ENCODE measurements at regions not wholly inside any gene's neighbourhood (a gene's known extent, or its start where the extent isn't known, plus 50 kb on each side); places are given as distances from the start of the nearest gene placed in this dataset.

- Histone ChIP-seq H3K27me3 (ENCODE audit: insufficient read depth, insufficient read length) (no peaks in the 10 kb centered on the region), H3K4me1 (ENCODE audit: insufficient read depth, insufficient read length) (peaks cover under 1% of the 10 kb centered on the region), H3K9ac (ENCODE audit: insufficient read length, low read depth) (no peak overlapping the region), H3K4me3 (ENCODE audit: insufficient read length, low read depth) (no peak overlapping the region), H3K36me3 (ENCODE audit: insufficient read depth, insufficient read length, low read length) (no peaks in the 10 kb centered on the region), H3K9me3 (ENCODE audit: insufficient read depth, low read length) (0 out of 2 replicates have a peak, but pooled peaks cover 6% of the 10 kb centered on the region)
- no peak for DNase-seq (ENCODE audit: low read depth, low spot score)
- no peak for TF ChIP-seq YY1 (IDR thresholded peaks at IDR 0.05; ENCODE audit: insufficient read depth, insufficient read length)
- no peak for TF ChIP-seq SUZ12 (IDR thresholded peaks at IDR 0.05; ENCODE audit: extremely low read depth, insufficient read depth, insufficient read length)
- TF ChIP-seq ZNF274 (IDR thresholded peaks at IDR 0.05; ENCODE audit: low read depth, low read length) = no peak
These were observed 95.9 kb upstream of the TAF1B start for GRCh38 chr2:9747396-9747795.

DNA sequence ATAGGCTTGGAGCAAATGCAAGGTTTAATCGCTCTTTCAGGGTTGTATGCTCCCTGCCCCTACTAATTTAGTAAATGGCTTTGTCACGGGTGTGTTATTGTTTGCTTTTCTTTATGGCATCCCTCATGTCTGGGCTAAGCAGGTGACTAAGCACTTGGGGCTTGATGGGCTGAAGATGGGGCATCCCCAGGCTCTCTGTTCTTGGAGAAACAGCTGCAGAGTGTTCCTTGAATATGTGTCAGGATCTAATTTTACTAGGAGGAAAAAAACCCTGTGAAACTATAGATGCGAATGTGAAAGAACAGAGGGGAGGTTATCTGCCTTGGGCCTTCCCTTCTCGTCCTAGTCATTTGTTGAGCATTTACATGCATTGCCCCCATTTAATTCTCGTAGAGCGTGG lies 94.7 kb upstream of the TAF1B start:
- Histone ChIP-seq H3K9me3 (ENCODE audit: insufficient read depth, low read length) (0 out of 2 replicates have a peak, but pooled peaks cover 6% of the 10 kb centered on the region), H3K9ac (ENCODE audit: insufficient read length, low read depth) (no peak overlapping the region), H3K27me3 (ENCODE audit: insufficient read depth, insufficient read length) (no peaks in the 10 kb centered on the region), H3K4me1 (ENCODE audit: insufficient read depth, insufficient read length) (peaks cover 8% of the 10 kb centered on the region), H3K4me3 (ENCODE audit: insufficient read length, low read depth) (no peak overlapping the region), H3K36me3 (ENCODE audit: insufficient read depth, insufficient read length, low read length) (no peaks in the 10 kb centered on the region)
- no peak for TF ChIP-seq YY1 (IDR thresholded peaks at IDR 0.05; ENCODE audit: insufficient read depth, insufficient read length)
- TF ChIP-seq SUZ12 (IDR thresholded peaks at IDR 0.05; ENCODE audit: extremely low read depth, insufficient read depth, insufficient read length) = no peak
- no peak for TF ChIP-seq ZNF274 (IDR thresholded peaks at IDR 0.05; ENCODE audit: low read depth, low read length)
- no peak for DNase-seq (ENCODE audit: low read depth, low spot score)

DNA sequence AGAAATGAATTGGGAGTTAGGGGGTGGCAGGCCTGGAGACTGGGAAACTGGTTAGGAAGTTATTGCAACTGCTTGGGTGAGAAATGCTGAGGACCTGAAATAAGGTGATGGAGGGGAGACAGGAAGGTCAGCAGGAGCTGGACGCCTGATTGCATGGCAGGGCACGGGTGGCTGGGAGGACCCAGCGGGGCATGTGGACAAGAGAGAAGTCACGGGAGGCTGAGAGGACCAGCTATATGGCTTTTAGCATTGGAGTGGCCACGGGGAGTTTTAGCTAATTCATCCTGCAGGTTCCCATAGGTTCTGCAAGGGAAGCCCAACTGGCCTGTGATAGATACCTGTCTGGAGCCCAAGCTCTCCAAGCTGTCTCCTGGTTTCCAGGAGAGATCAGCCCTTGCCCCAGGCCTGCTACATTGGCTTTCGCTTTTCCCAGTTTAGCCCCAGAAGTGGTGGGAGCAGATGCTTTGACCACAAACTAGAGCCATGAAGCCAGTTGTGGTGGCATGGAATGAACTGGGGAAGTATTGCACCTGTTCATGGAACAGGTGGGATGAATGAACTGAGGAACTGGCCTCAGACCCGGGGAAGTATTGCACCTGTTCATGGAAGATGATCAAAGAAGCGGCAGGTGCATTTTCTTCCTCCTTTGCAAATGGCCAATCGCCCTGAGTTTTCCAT lies 93.6 kb upstream of the TAF1B start:
- no peaks in the 10 kb centered on the region for H3K36me3 ChIP-seq (ENCODE audit: insufficient read depth, insufficient read length, low read length)
- no peak for TF ChIP-seq ZNF274 (IDR thresholded peaks at IDR 0.05; ENCODE audit: low read depth, low read length)
- no peak for TF ChIP-seq YY1 (IDR thresholded peaks at IDR 0.05; ENCODE audit: insufficient read depth, insufficient read length)
- no peak for TF ChIP-seq SUZ12 (IDR thresholded peaks at IDR 0.05; ENCODE audit: extremely low read depth, insufficient read depth, insufficient read length)
- no peak overlapping the region for H3K4me3 ChIP-seq (ENCODE audit: insufficient read length, low read depth)
- H3K4me1 ChIP-seq (ENCODE audit: insufficient read depth, insufficient read length) = peaks cover 8% of the 10 kb centered on the region
- no peak overlapping the region for H3K9ac ChIP-seq (ENCODE audit: insufficient read length, low read depth)
- H3K9me3 ChIP-seq (ENCODE audit: insufficient read depth, low read length) = 0 out of 2 replicates have a peak, but pooled peaks cover 6% of the 10 kb centered on the region
- no peaks in the 10 kb centered on the region for H3K27me3 ChIP-seq (ENCODE audit: insufficient read depth, insufficient read length)
- no peak for DNase-seq (ENCODE audit: low read depth, low spot score)

DNA sequence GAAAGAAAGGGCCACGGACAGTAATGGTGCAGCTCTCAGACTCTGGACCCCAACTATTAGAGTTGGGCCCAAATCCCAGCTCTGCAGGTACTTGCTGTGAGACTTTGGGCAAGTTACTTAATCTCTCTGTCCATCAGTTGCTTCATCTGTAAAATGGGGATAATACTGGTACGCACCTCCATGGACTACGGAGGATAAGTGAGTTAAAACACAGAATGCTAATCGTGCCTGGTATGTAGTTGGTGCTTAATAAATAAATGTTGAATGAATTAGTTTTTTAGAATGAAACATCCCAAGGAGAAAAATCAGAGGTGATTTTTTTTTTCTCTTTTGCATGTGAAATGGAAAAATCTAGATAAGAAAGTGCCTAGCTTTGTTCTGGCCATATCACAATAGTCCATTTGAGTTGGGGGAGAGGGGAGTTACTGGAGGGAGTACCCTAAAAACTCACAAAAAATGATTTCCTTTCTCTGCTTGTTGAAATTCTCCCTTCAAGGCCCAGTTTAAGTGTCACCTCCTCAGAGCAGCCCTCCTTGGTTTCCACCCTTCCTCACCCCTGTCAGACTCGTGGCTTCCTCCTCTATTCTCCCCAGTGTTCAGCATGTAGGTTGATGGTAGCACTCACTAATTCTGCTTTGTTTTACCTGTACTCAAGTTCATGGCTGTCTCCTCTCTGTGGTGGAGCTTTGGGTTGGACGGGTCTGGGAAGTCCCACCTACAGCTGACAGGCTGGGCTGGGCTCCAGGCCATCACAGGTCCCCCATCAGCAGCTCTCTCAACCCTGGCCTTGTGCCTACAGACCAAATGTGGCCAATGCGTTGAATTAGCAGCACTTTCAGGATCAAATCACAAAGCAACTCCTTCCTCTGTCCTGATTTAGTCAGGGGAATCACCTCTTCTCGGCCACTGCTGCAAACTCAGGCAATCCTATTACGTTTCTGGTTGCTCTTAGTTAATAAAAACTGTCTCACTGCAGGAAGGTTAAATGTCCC lies 92.8 kb upstream of the TAF1B start:
- no peak for DNase-seq (ENCODE audit: low read depth, low spot score)
- TF ChIP-seq YY1 (IDR thresholded peaks at IDR 0.05; ENCODE audit: insufficient read depth, insufficient read length) (no peak), ZNF274 (IDR thresholded peaks at IDR 0.05; ENCODE audit: low read depth, low read length) (no peak), SUZ12 (IDR thresholded peaks at IDR 0.05; ENCODE audit: extremely low read depth, insufficient read depth, insufficient read length) (no peak)
- Histone ChIP-seq H3K36me3 (ENCODE audit: insufficient read depth, insufficient read length, low read length) (no peaks in the 10 kb centered on the region), H3K9me3 (ENCODE audit: insufficient read depth, low read length) (0 out of 2 replicates have a peak, but pooled peaks cover 6% of the 10 kb centered on the region), H3K4me3 (ENCODE audit: insufficient read length, low read depth) (no peak overlapping the region), H3K9ac (ENCODE audit: insufficient read length, low read depth) (no peak overlapping the region), H3K27me3 (ENCODE audit: insufficient read depth, insufficient read length) (no peaks in the 10 kb centered on the region), H3K4me1 (ENCODE audit: insufficient read depth, insufficient read length) (peaks cover 11% of the 10 kb centered on the region)

DNA sequence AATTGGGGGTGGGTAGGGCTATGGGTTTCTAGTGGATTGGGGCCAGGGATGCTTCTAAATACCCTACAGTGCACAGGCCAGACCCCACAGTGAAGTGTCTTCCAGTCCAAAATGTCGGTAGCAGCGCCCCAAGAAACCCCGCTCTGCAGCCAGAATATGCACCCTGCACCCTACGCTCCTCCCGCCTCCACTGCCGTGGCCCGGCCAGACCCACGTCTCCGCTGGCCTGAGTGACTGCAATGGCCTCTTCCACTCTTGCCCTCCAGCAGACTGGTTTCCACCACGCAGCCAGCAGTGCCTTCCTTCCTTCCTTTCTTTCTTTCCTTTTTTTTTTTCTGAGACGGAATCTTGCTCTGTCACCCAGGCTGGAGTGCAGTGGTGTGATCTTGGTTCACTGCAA lies 91.4 kb upstream of the TAF1B start:
- no peak for DNase-seq (ENCODE audit: low read depth, low spot score)
- Histone ChIP-seq H3K4me3 (ENCODE audit: insufficient read length, low read depth) (no peak overlapping the region), H3K9ac (ENCODE audit: insufficient read length, low read depth) (no peak overlapping the region), H3K36me3 (ENCODE audit: insufficient read depth, insufficient read length, low read length) (no peaks in the 10 kb centered on the region), H3K9me3 (ENCODE audit: insufficient read depth, low read length) (0 out of 2 replicates have a peak, but pooled peaks cover 6% of the 10 kb centered on the region), H3K27me3 (ENCODE audit: insufficient read depth, insufficient read length) (no peaks in the 10 kb centered on the region), H3K4me1 (ENCODE audit: insufficient read depth, insufficient read length) (peaks cover 11% of the 10 kb centered on the region)
- TF ChIP-seq ZNF274 (IDR thresholded peaks at IDR 0.05; ENCODE audit: low read depth, low read length) (no peak), YY1 (IDR thresholded peaks at IDR 0.05; ENCODE audit: insufficient read depth, insufficient read length) (no peak), SUZ12 (IDR thresholded peaks at IDR 0.05; ENCODE audit: extremely low read depth, insufficient read depth, insufficient read length) (no peak)

GRCh38 chr2:9752441-9753275 lies 90.6 kb upstream of the TAF1B start:
- H3K4me3 ChIP-seq (ENCODE audit: insufficient read length, low read depth) = no peak overlapping the region
- peak overlapping the region; percentile 44 for H3K9ac ChIP-seq (ENCODE audit: insufficient read length, low read depth)
- DNase-seq (ENCODE audit: low read depth, low spot score) = no peak
- H3K36me3 ChIP-seq (ENCODE audit: insufficient read depth, insufficient read length, low read length) = no peaks in the 10 kb centered on the region
- H3K4me1 ChIP-seq (ENCODE audit: insufficient read depth, insufficient read length) = peaks cover 11% of the 10 kb centered on the region
- H3K9me3 ChIP-seq (ENCODE audit: insufficient read depth, low read length) = 0 out of 2 replicates have a peak, but pooled peaks cover 6% of the 10 kb centered on the region
- no peaks in the 10 kb centered on the region for H3K27me3 ChIP-seq (ENCODE audit: insufficient read depth, insufficient read length)
- TF ChIP-seq ZNF274 (IDR thresholded peaks at IDR 0.05; ENCODE audit: low read depth, low read length) (no peak), YY1 (IDR thresholded peaks at IDR 0.05; ENCODE audit: insufficient read depth, insufficient read length) (no peak), SUZ12 (IDR thresholded peaks at IDR 0.05; ENCODE audit: extremely low read depth, insufficient read depth, insufficient read length) (no peak)

Measured in NT2/D1 (cell line).